GM23338 (cell line): ENCODE measurements at regions not wholly inside any gene's neighbourhood (a gene's known extent, or its start where the extent isn't known, plus 50 kb on each side); places are given as distances from the start of the nearest gene placed in this dataset.

Experiments used
- ATAC-seq: fragments of 200-7000 bp; cut with Tn5 transposase; 3 replicates; pipeline ENCODE4 v1.9.1; 2020
- DNase-seq: peaks from one replicate; pipeline ENCODE4 v3.0.0-alpha.2; 2015; ENCODE audit warnings: low spot score
- H2AFZ ChIP-seq: fragments of 200-600 bp; sonication (generic); 2 replicates; pipeline ENCODE4 v1.8.0; 2016; ENCODE audit warnings: antibody characterized with exemption, mild to moderate bottlenecking, moderate library complexity
- H3F3A ChIP-seq: fragments of 200-600 bp; sonication (generic); replicated peaks from 2 replicates; pipeline ENCODE4 v1.8.0; 2017; ENCODE audit warnings: antibody characterized with exemption, mixed run types, low read depth
- H3K27ac ChIP-seq: fragments of 200-600 bp; sonication (generic); 2 replicates; pipeline ENCODE4 v1.6.1; 2016; ENCODE audit warnings: low read depth
- H3K27me3 ChIP-seq: fragments of 200-600 bp; sonication (generic); 2 replicates; pipeline ENCODE4 v1.8.0; 2016; ENCODE audit warnings: mild to moderate bottlenecking, mixed run types, moderate library complexity; ENCODE audit not compliant: insufficient read depth
- H3K36me3 ChIP-seq: fragments of 200-600 bp; sonication (generic); 2 replicates; pipeline ENCODE4 v1.8.0; 2016; ENCODE audit warnings: mild to moderate bottlenecking; ENCODE audit not compliant: insufficient read depth
- H3K4me1 ChIP-seq: fragments of 200-600 bp; sonication (generic); 2 replicates; pipeline ENCODE4 v1.8.0; 2016; ENCODE audit warnings: mild to moderate bottlenecking, moderate library complexity; ENCODE audit not compliant: insufficient read depth
- H3K4me2 ChIP-seq: fragments of 200-600 bp; sonication (generic); 2 replicates; pipeline ENCODE4 v1.7.1; 2017; ENCODE audit warnings: mixed run types
- H3K4me3 ChIP-seq: fragments of 200-600 bp; sonication (generic); 2 replicates; pipeline ENCODE4 v1.6.1; 2016; ENCODE audit warnings: mixed run types
- H3K79me2 ChIP-seq: fragments of 200-600 bp; sonication (generic); replicated peaks from 2 replicates; pipeline ENCODE4 v1.8.0; 2017; ENCODE audit warnings: mild to moderate bottlenecking; ENCODE audit not compliant: insufficient read depth
- H3K9me2 ChIP-seq: fragments of 200-600 bp; sonication (generic); 2 replicates; pipeline ENCODE4 v1.8.0; 2017; ENCODE audit not compliant: insufficient read depth
- H4K20me1 ChIP-seq: fragments of 200-600 bp; sonication (generic); replicated peaks from 2 replicates; pipeline ENCODE4 v1.8.0; 2017; ENCODE audit warnings: mild to moderate bottlenecking; ENCODE audit not compliant: insufficient read depth
- H3K27ac Mint-ChIP-seq: 2 replicates; pipeline ENCODE4 v1.8.0; 2020; ENCODE audit warnings: inconsistent platforms, mild to moderate bottlenecking, moderate library complexity, mixed read lengths
- H3K27me3 Mint-ChIP-seq: 3 replicates; pipeline ENCODE4 v1.8.0; 2022; ENCODE audit warnings: low read depth, mild to moderate bottlenecking, moderate library complexity, mixed read lengths, inconsistent platforms; ENCODE audit not compliant: insufficient read depth, poor library complexity
- H3K36me3 Mint-ChIP-seq: 3 replicates; pipeline ENCODE4 v1.8.0; 2021; ENCODE audit warnings: low read depth, mild to moderate bottlenecking, inconsistent platforms, moderate library complexity, mixed read lengths
- H3K4me1 Mint-ChIP-seq: 3 replicates; pipeline ENCODE4 v1.8.0; 2020; ENCODE audit warnings: mild to moderate bottlenecking, inconsistent platforms, mixed read lengths
- H3K4me3 Mint-ChIP-seq: 3 replicates; pipeline ENCODE4 v1.8.0; 2021; ENCODE audit warnings: moderate library complexity, mild to moderate bottlenecking, inconsistent platforms, mixed read lengths
- H3K9me3 Mint-ChIP-seq: 3 replicates; pipeline ENCODE4 v1.8.0; 2020; ENCODE audit warnings: moderate library complexity, mild to moderate bottlenecking, inconsistent platforms, mixed read lengths
- CREB1 ChIP-seq: fragments of 250-450 bp; sonication (Bioruptor Pico); IDR thresholded peaks from 2 replicates; pipeline ENCODE4 v1.5.0; 2020; ENCODE audit warnings: low read depth, mild to moderate bottlenecking, moderate library complexity
- CTCF ChIP-seq, 2 experiments: fragments of 200-600 bp in 1 of 2; sonication (generic) in 1 of 2; conservative IDR thresholded peaks; 2 replicates each; pipeline versions ENCODE4 v1.5.1 to v1.6.1; 2016 to 2017; ENCODE audit warnings: antibody characterized with exemption in 2 of 2, low read depth in 2 of 2, mild to moderate bottlenecking in 2 of 2, moderate library complexity in 1 of 2
- EZH2 ChIP-seq: fragments of 200-600 bp; sonication (generic); IDR thresholded peaks from one replicate; pipeline ENCODE4 v1.8.0; 2017; ENCODE audit warnings: antibody characterized with exemption, mild to moderate bottlenecking, low read depth; ENCODE audit not compliant: unreplicated experiment
- EZH2phosphoT487 ChIP-seq: fragments of 200-600 bp; sonication (generic); IDR thresholded peaks from one replicate; pipeline ENCODE4 v1.8.1; 2018; ENCODE audit warnings: antibody characterized with exemption; ENCODE audit not compliant: unreplicated experiment
- JUNB ChIP-seq: IDR thresholded peaks from one replicate; pipeline ENCODE4 v1.6.1; 2016; ENCODE audit warnings: antibody characterized with exemption; ENCODE audit not compliant: unreplicated experiment
- NANOG ChIP-seq: IDR thresholded peaks from 2 replicates; pipeline ENCODE4 v1.6.1; 2016; ENCODE audit warnings: antibody characterized with exemption, borderline replicate concordance
- POLR2AphosphoS5 ChIP-seq: IDR thresholded peaks from 2 replicates; pipeline ENCODE4 v1.6.1; 2016; ENCODE audit warnings: antibody characterized with exemption, low read depth
- REST ChIP-seq: IDR thresholded peaks from one replicate; pipeline ENCODE4 v1.6.1; 2018; ENCODE audit warnings: antibody characterized with exemption; ENCODE audit not compliant: unreplicated experiment
- STAT1 ChIP-seq: IDR thresholded peaks from one replicate; pipeline ENCODE4 v1.6.1; 2016; ENCODE audit warnings: antibody characterized with exemption; ENCODE audit not compliant: unreplicated experiment
- ZNF114 ChIP-seq: fragments of 250-450 bp; sonication (Bioruptor Pico); IDR thresholded peaks from 2 replicates; pipeline ENCODE4 v1.5.0; 2020; ENCODE audit warnings: mild to moderate bottlenecking, moderate library complexity
- ZNF331 ChIP-seq: fragments of 250-450 bp; sonication (Bioruptor Pico); IDR thresholded peaks from 2 replicates; pipeline ENCODE4 v1.5.0; 2020; ENCODE audit warnings: low read depth, mild to moderate bottlenecking, moderate library complexity

DNA sequence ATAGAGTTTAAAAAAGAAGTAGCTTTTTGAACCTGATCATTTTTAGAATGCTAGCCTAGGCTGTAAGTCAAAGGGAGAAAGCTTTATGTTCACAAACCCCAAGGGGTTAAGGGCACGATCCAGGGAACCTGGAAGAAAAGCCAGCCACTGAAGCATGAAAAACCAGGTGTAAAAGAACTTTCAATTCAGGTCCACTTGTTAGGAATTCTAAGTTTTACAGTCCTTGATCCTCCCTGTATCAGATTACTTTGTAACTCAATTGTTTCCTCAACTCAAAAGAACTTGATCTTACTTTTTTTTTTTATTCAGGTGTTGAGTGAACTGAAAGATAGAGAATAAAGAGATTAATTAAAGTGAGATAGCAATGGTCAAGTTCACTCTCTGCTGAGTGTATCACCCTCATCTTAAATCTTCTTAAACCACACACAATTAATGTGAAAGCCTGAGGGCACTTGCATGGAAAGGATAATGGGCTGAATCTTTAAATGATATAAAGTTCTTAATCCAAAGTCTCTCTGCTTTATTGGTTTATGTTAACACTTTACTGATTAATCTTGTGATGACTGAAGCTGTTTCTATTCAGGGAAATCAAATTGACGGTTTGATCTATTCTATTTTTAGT lies 672.2 kb upstream of the LRRN3 start:
- H3K4me3 Mint-ChIP-seq = no peak overlapping the region
- H3K27ac ChIP-seq = no peak overlapping the region
- ATAC-seq (no peak), DNase-seq (peak; percentile 11)
- no peak overlapping the region for H3K4me3 ChIP-seq
- no peak overlapping the region for H3K27ac Mint-ChIP-seq
- no peaks in the 10 kb centered on the region for H4K20me1 ChIP-seq
- H3K27me3 Mint-ChIP-seq = no peaks in the 10 kb centered on the region
- H3K27me3 ChIP-seq = no peaks in the 10 kb centered on the region
- H3K36me3 Mint-ChIP-seq = no peaks in the 10 kb centered on the region
- no peaks in the 10 kb centered on the region; the same call in 1 of the 2 replicates for H3K4me1 ChIP-seq
- H2AFZ ChIP-seq = no peak overlapping the region
- TF ChIP-seq ZNF331 (no peak), NANOG (no peak), STAT1 (no peak), JUNB (no peak), EZH2 (no peak)
- no peaks in the 10 kb centered on the region; the same call in 1 of the 2 replicates for H3K9me2 ChIP-seq
- H3K36me3 ChIP-seq = no peaks in the 10 kb centered on the region
- no peaks in the 10 kb centered on the region for H3K9me3 Mint-ChIP-seq
- no peaks in the 10 kb centered on the region for H3K79me2 ChIP-seq
- H3F3A ChIP-seq = no peaks in the 10 kb centered on the region
- peaks cover 8% of the 10 kb centered on the region for H3K4me1 Mint-ChIP-seq
- H3K4me2 ChIP-seq = no peak overlapping the region

DNA sequence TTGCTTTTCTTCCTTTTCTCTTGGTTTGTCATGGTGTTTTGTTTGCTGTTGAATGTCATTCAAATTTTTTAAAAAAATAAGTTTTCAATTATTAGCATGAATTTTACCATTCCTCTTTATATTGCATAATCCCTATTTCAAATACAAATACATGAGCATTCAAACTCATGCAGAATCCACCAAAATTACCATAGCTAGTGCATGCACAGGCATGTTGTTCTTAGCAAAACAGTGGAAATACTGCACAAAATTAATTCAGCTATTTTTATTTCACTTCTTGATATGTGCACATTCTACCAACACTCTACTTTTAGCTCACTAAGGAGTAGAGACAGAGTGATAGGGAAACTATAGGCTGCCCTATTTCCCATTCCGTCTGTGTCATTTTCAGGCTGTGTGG lies 670.1 kb upstream of the LRRN3 start:
- Histone ChIP-seq H3K4me2 (no peak overlapping the region), H3K4me3 (no peak overlapping the region), H3K27me3 (no peaks in the 10 kb centered on the region), H3F3A (no peaks in the 10 kb centered on the region), H4K20me1 (no peaks in the 10 kb centered on the region), H2AFZ (no peak overlapping the region), H3K9me2 (no peaks in the 10 kb centered on the region; the same call in 1 of the 2 replicates), H3K4me1 (no peaks in the 10 kb centered on the region; the same call in 1 of the 2 replicates), H3K27ac (no peak overlapping the region), H3K79me2 (no peaks in the 10 kb centered on the region), H3K36me3 (no peaks in the 10 kb centered on the region)
- Mint-ChIP-seq H3K27me3 (no peaks in the 10 kb centered on the region), H3K4me1 (peaks cover 8% of the 10 kb centered on the region), H3K36me3 (no peaks in the 10 kb centered on the region), H3K27ac (no peak overlapping the region), H3K4me3 (no peak overlapping the region), H3K9me3 (no peaks in the 10 kb centered on the region; the same call in 2 of the 3 replicates)
- TF ChIP-seq JUNB (no peak), EZH2phosphoT487 (no peak), ZNF114 (CRISPR knock-in tag) (no peak), REST (no peak), CREB1 (CRISPR knock-in tag) (no peak), POLR2AphosphoS5 (no peak), NANOG (no peak), STAT1 (no peak), ZNF331 (no peak), CTCF (conservative IDR thresholded peaks at IDR 0.05; ENCODE audit: low read depth in 2 of 2) (no peak), EZH2 (no peak)
- ATAC-seq = no peak
- DNase-seq = no peak
